ENCODE measurements at regions not wholly inside any gene's neighbourhood (a gene's known extent, or its start where the extent isn't known, plus 50 kb on each side); places are given as distances from the start of the nearest gene placed in this dataset.
"Not testable (repeated sequence)": the region's sequence is repeated elsewhere in the genome, so short reads cannot be mapped to it uniquely, and the experiment has no call there.

GRCh38 chrX:140274811-140275525 is 229.9 kb downstream of the SOX3 start:
- no peak for TF ChIP-seq ZNF274 (IDR thresholded peaks at IDR 0.05; ENCODE audit: low read depth, low read length)
- no peak overlapping the region for H3K4me3 ChIP-seq (ENCODE audit: low read length)

DNA sequence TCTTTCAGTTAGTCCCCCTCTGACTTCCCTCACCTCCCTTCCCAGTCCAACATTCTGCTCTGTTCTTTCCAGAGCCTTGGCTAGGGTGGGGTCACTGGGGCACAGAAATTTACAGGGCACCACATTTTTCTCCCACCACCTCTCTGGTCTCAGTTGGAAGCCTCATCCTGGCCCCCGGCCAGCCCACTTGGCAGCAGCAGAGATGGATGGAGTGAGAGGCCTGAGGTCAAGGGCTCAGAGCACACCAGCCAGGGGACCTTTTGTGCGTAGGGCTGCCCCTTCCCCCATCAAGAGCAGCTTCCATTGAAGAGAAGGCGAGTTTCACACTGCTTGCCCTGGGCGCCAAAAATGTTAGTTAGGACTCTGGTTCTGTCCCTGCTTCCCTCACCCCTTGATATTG is 230.9 kb downstream of the SOX3 start:
- H3K4me3 ChIP-seq (ENCODE audit: low read length), result no peak overlapping the region
- TF ChIP-seq ZNF274 (IDR thresholded peaks at IDR 0.05; ENCODE audit: low read depth, low read length), result no peak

DNA sequence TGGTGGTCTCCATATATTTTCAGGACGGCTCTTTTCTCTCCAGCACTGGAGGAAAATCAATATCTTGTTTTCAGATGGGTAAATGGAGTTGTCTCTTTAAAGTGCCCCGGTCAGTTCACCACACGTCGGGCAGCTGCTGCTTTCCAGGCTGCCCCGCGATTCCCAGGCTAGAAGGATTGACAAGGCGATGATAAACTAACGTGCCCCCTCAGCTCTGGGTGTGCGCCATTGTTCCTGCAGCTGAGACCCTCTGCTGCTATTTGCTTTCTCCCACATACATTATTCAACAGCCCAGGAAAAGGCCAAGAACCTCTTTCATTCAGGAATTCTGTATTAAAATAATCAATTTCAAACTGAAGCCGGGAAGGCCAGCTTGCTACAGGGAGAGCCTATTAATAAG is 254.5 kb downstream of the SOX3 start:
- no peak overlapping the region for H3K4me3 ChIP-seq (ENCODE audit: low read length)
- TF ChIP-seq ZNF274 (IDR thresholded peaks at IDR 0.05; ENCODE audit: low read depth, low read length), result no peak

GRCh38 chrX:140249088-140249487 is 255.8 kb downstream of the SOX3 start:
- no peak overlapping the region for H3K4me3 ChIP-seq (ENCODE audit: low read length)
- no peak for TF ChIP-seq ZNF274 (IDR thresholded peaks at IDR 0.05; ENCODE audit: low read depth, low read length)

DNA sequence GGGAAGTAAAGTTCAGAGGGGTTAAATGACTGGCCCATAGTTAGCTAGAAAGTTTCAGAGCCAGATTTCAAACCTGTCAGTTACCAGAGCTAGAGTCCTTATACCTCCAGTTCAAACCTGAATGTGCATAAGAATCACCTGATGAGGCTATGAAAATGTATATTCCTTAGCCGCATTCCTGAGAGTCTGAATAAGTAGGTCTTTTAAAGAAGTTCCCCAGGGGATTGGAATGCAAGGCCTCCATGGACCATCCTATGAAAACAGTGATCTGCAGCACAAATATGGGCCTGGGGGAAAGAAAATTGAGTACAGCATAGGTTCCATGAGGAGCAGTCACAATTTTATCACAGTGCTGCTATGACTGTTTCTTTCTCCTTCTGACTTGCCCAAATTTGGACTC is 263.9 kb upstream of the CXorf66 start:
- no peak overlapping the region for H3K4me3 ChIP-seq (ENCODE audit: low read length)
- no peak for TF ChIP-seq ZNF274 (IDR thresholded peaks at IDR 0.05; ENCODE audit: low read depth, low read length)

DNA sequence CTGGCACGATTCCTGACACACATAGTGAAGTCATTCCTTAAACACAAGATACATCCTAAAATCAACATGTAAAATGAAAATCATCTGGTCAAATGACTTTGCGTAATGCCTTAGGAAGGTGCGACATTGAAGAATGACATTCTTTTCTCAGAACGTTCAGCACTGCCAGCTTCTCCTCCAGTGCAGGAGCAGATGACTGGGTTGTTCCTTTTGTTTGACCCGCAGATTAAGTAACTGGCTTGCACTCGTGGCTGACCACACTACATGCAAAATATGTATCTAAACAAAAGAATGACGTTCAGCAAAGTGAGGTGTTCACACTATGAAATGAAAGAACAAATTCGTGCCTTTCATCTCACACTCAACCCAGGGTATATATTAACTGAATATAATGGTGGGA is 260.7 kb upstream of the CXorf66 start:
- not testable (repeated sequence) for H3K4me3 ChIP-seq (ENCODE audit: low read length)

DNA sequence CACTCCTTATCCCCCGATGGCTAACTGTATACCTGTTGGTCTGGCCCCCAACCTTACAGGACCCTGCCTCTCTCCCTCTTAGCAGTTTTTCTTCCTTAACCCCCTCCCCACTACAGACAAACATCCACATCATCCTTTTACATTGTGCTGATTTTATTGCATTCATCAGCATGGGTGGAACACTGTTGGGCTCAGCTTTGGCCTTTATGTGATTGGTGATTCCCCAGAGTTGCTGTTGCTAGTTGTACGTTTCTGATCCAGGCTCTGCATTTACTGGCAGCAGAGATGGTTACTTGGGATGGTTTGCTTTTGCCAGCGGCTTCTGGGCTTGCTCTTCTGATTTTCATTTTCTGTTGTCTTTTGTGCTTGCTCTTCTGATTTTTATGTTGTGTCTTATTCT is 250.6 kb upstream of the CXorf66 start:
- H3K4me3 ChIP-seq (ENCODE audit: low read length), result not testable (repeated sequence)

DNA sequence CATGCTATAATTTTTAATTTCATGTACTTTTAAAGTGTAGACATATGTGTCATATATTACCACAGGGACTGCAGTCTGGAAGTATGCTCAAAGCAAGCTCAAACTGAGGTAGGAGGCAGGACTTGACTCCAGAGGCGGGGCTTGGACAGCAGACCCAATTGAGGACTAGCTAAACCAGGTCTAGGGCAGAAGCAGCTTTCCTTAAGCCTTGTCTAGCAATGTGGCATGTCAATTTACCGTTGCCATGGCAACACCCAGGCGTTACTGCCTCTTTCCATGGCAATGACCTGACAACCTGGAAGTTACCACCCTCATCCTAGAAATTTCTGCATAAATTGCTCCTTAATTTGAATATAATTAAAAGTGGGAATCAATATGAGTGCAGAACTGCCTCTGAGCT is 249.2 kb upstream of the CXorf66 start:
- H3K4me3 ChIP-seq (ENCODE audit: low read length), result not testable (repeated sequence)

DNA sequence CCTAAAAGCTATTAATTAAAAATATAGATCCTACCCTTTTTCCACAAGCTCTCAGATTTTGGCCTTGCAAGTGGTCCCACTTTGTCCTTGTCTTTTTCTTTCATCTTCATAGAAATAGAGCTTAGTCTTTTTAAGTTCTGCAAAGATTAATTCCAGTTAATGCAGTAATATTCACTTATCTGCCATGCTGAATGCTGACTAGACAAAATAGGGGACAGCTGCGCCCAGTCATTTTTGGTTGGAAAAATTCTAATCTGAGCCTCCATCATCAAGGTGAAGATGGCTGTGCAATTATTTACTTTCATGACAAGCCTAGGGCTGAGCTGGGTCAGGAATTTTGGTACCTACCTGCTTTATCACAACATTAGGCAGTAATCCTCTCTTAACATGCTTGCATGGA is 241.3 kb upstream of the CXorf66 start:
- H3K4me3 ChIP-seq (ENCODE audit: low read length), result no peak overlapping the region

GRCh38 chrX:140190441-140191108 is 225.3 kb upstream of the CXorf66 start:
- TF ChIP-seq ZNF274 (IDR thresholded peaks at IDR 0.05; ENCODE audit: low read depth, low read length), result no peak
- no peak overlapping the region for H3K4me3 ChIP-seq (ENCODE audit: low read length)

More for the DNA sequence above, 241.3 kb upstream of the CXorf66 start:
- no peak for TF ChIP-seq ZNF274 (IDR thresholded peaks at IDR 0.05; ENCODE audit: low read depth, low read length)

- H3K4me3 ChIP-seq (ENCODE audit: low read length), result no peak overlapping the region
- no peak for TF ChIP-seq ZNF274 (IDR thresholded peaks at IDR 0.05; ENCODE audit: low read depth, low read length)
These were observed 215.3 kb upstream of the CXorf66 start for GRCh38 chrX:140180585-140180984.

DNA sequence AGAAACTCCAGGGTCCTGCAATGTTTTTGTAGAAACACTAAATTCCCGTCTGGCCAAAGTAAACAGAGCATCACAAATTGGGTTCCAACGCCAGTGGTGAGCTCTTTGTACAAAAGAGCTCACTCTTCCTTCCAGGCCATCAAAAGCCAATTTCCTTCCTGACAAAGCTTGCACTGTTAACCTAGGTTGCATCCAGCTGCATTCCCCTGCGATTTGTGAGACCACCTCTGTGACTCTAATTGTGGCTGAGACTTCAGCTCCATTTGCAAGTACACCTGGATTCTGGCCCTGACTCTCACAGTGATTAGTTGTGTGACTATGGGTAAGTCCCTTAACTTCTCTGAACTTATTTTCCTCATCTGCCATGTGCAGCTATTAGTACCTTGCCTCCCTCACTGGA is 212.5 kb upstream of the CXorf66 start:
- TF ChIP-seq ZNF274 (IDR thresholded peaks at IDR 0.05; ENCODE audit: low read depth, low read length), result no peak
- no peak overlapping the region for H3K4me3 ChIP-seq (ENCODE audit: low read length)

DNA sequence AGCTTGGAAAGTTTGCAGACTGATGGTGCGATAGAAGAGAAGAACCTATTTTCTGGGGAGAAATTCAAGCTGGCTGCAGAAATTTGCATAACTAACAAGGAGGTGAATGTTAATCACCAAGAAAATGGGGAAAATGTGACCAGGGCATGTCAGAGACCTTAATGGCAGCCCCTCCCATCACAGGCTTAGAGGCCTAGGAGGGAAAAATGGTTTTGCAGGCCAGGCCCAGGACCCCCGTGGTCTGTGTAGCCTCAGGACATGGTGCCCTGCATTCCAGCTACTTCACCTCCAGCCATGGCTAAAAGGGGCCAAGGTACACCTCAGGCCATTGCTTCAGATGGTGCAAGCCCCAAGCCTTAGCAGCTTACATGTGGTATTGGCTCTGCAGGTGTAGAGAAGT is 207.1 kb upstream of the CXorf66 start:
- no peak overlapping the region for H3K4me3 ChIP-seq (ENCODE audit: low read length)
- TF ChIP-seq ZNF274 (IDR thresholded peaks at IDR 0.05; ENCODE audit: low read depth, low read length), result no peak

GRCh38 chrX:140167551-140167950 is 202.2 kb upstream of the CXorf66 start:
- no peak for TF ChIP-seq ZNF274 (IDR thresholded peaks at IDR 0.05; ENCODE audit: low read depth, low read length)
- no peak overlapping the region for H3K4me3 ChIP-seq (ENCODE audit: low read length)

- TF ChIP-seq ZNF274 (IDR thresholded peaks at IDR 0.05; ENCODE audit: low read depth, low read length), result no peak
These were observed 200.5 kb upstream of the CXorf66 start for GRCh38 chrX:140165849-140166248.

GRCh38 chrX:140164391-140164790 is 199.1 kb upstream of the CXorf66 start:
- no peak overlapping the region for H3K4me3 ChIP-seq (ENCODE audit: low read length)
- no peak for TF ChIP-seq ZNF274 (IDR thresholded peaks at IDR 0.05; ENCODE audit: low read depth, low read length)

More at GRCh38 chrX:140165849-140166248, 200.5 kb upstream of the CXorf66 start:
- H3K4me3 ChIP-seq (ENCODE audit: low read length), result no peak overlapping the region
